ENCODE measurements at regions not wholly inside any gene's neighbourhood (a gene's known extent, or its start where the extent isn't known, plus 50 kb on each side); places are given as distances from the start of the nearest gene placed in this dataset.

DNA sequence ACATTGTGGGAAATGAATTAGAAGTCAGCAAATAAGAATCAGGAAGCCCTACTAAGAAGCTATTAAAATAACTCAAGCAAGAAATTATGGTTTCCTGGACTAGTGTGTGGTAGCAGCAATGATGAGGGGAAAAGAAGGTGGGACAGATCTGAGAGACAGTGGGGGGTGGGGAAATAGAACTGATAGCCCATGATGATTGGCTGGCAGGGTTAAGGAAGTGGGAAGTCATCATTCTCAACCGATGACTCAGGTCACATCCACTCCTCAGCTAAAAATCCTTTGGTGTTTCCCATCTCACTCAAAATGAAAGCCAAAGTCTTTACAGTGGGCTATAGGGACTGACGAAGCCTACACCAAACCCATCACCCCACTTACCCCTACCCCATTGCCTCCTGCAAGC lies 153.9 kb upstream of the ARHGEF26 start:
- TF ChIP-seq ZNF232 (CRISPR knock-in tag; IDR thresholded peaks at IDR 0.05) = no peak
- no peak for TF ChIP-seq ZMAT4 (CRISPR knock-in tag; IDR thresholded peaks at IDR 0.05)
- no peak for TF ChIP-seq FOXP4 (CRISPR knock-in tag; IDR thresholded peaks at IDR 0.05)
- POLR2A ChIA-PET = no interaction called here
- DNase-seq (ENCODE audit: low spot score) = no peak
- CTCF ChIA-PET = no interaction called here
- Mint-ChIP-seq H3K4me3 (no peak overlapping the region), H3K36me3 (no peaks in the 10 kb centered on the region), H3K9me3 (peaks cover 21% of the 10 kb centered on the region), H3K27me3 (ENCODE audit: low read depth) (no peaks in the 10 kb centered on the region), H3K27ac (no peak overlapping the region), H3K4me1 (no peaks in the 10 kb centered on the region)
- ATAC-seq = no peak

GRCh38 chr3:153970047-153970446 lies 151.1 kb upstream of the ARHGEF26 start:
- Mint-ChIP-seq H3K36me3 (no peaks in the 10 kb centered on the region), H3K27ac (no peak overlapping the region), H3K4me1 (no peaks in the 10 kb centered on the region), H3K27me3 (ENCODE audit: low read depth) (no peaks in the 10 kb centered on the region), H3K4me3 (no peak overlapping the region), H3K9me3 (peaks cover 21% of the 10 kb centered on the region)
- no peak for ATAC-seq
- TF ChIP-seq ZNF263 (CRISPR knock-in tag; IDR thresholded peaks at IDR 0.05; ENCODE audit: low read depth) = no peak
- no peak for TF ChIP-seq AR (CRISPR knock-in tag; IDR thresholded peaks at IDR 0.05)
- TF ChIP-seq FOXK1 (CRISPR knock-in tag; IDR thresholded peaks at IDR 0.05) = no peak
- TF ChIP-seq GABPB1 (CRISPR knock-in tag; IDR thresholded peaks at IDR 0.05) = no peak
- no peak for TF ChIP-seq FOXP4 (CRISPR knock-in tag; IDR thresholded peaks at IDR 0.05)
- TF ChIP-seq PRRX2 (CRISPR knock-in tag; IDR thresholded peaks at IDR 0.05) = no peak
- no peak for TF ChIP-seq OVOL2 (CRISPR knock-in tag; IDR thresholded peaks at IDR 0.05; ENCODE audit: borderline replicate concordance)
- TF ChIP-seq ZNF512 (CRISPR knock-in tag; IDR thresholded peaks at IDR 0.05; ENCODE audit: borderline replicate concordance) = no peak
- TF ChIP-seq, protein P1, sequence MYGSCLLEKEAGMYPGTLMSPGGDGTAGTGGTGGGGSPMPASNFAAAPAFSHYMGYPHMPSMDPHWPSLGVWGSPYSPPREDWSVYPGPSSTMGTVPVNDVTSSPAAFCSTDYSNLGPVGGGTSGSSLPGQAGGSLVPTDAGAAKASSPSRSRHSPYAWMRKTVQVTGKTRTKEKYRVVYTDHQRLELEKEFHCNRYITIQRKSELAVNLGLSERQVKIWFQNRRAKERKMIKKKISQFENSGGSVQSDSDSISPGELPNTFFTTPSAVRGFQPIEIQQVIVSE (CRISPR knock-in tag; IDR thresholded peaks at IDR 0.05; ENCODE audit: borderline replicate concordance) = no peak
- no peak for TF ChIP-seq SP1 (CRISPR knock-in tag; conservative IDR thresholded peaks at IDR 0.05)
- TF ChIP-seq ZBTB21 (CRISPR knock-in tag; IDR thresholded peaks at IDR 0.05; ENCODE audit: borderline replicate concordance) = no peak
- no peak for TF ChIP-seq CREM (CRISPR knock-in tag; IDR thresholded peaks at IDR 0.05)
- no peak for TF ChIP-seq STAT6 (CRISPR knock-in tag; conservative IDR thresholded peaks at IDR 0.05; ENCODE audit: low read depth)
- ChIA-PET CTCF (interaction anchor here (0.5 to 1.8 kb wide), 9 partner anchors 9 to 760 kb away, joined by 3 to 13 read pairs (median 5); no protein-coding TSS in a partner anchor), POLR2A (no interaction called here)
- no peak for DNase-seq (ENCODE audit: low spot score)

Measured in WTC11 (cell line).